ENCODE measurements at regions not wholly inside any gene's neighbourhood (a gene's known extent, or its start where the extent isn't known, plus 50 kb on each side); places are given as distances from the start of the nearest gene placed in this dataset.

DNA sequence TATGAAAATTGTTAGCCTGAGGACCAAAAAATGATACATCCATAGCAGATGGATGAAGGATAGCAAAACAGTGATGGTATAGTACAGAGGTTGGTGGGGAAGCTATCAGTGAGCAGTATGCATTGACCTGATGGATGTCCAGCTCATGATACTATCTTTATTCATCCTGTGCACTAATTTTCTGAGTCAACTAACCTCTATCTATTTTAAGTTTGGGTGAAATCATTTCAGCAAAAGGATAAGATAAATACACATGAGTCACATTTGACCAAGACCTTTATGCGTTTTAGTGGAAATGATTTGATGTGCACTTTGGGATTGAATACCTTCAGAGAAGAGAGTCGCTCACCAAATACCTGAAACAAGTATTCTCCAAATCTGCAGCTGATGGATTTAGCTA, 351.0 kb upstream of the NR3C2 start (continued):
- TF ChIP-seq HNRNPK (IDR thresholded peaks at IDR 0.05; ENCODE audit: low read depth, low read length, poor library complexity, severe bottlenecking), result no peak
- TF ChIP-seq ZEB1 (IDR thresholded peaks at IDR 0.05; ENCODE audit: insufficient replicate concordance, low read depth), result no peak
- no peak for TF ChIP-seq HDAC2 (CRISPR knock-in tag; IDR thresholded peaks at IDR 0.05)
- no peak for TF ChIP-seq SALL2 (CRISPR knock-in tag; IDR thresholded peaks at IDR 0.05)

DNA sequence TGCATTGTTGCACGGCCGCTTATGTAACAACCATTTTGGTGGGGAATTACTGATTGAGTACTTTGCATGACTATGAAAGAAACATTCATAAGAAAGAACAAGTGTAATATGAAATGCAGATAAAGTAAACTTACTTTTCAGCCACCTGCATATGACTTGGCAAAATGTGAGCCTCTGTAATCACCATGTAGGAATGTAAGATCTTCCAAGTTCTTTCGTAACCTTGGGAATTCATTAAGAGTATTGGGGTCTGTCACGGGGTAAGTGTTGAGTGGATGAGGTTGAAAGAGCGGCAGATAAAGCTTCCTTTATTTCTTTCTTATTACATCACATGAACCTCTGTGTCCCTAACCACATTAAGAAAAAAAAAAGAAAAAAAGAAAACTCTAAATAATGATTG, 348.5 kb upstream of the NR3C2 start:
- WGBS (ENCODE audit: low lambda C conversion rate), result 35% methylated on average over 5 of the region's 5 CpGs
- Histone ChIP-seq H3K27ac (ENCODE audit: extremely low read length, insufficient read depth, low read length) (no peak overlapping the region), H3K4me2 (ENCODE audit: low read depth, low read length) (no peak overlapping the region), H3K4me1 (ENCODE audit: insufficient read depth, low read length) (no peaks in the 10 kb centered on the region), H3K9ac (ENCODE audit: insufficient read depth, low read depth, low read length) (no peak overlapping the region), H3K9me3 (ENCODE audit: low read length) (peaks cover 27% of the 10 kb centered on the region), H2AFZ (ENCODE audit: low read length) (no peak overlapping the region), H4K20me1 (ENCODE audit: insufficient read depth, low read length) (no peaks in the 10 kb centered on the region), H3K36me3 (replicated peaks in 1 of 2; ENCODE audit: control insufficient read depth in 1 of 2, insufficient read depth in 2 of 2, low read length in 2 of 2) (no peaks in the 10 kb centered on the region), H3K27me3 (ENCODE audit: control insufficient read depth in 1 of 2, insufficient read depth in 2 of 2, low read length in 2 of 2) (no peaks in the 10 kb centered on the region), H3K4me3 (replicated peaks in 1 of 3; ENCODE audit: insufficient read depth in 1 of 3, low read depth in 2 of 3, low read length in 3 of 3) (no peak overlapping the region), H3K79me2 (ENCODE audit: insufficient read depth, low read length) (no peaks in the 10 kb centered on the region)
- no TSS peak for BruUV-seq (replicated peaks)
- DNase-seq (ENCODE audit: low spot score), result no peak
- CTCF ChIA-PET (ENCODE audit: low intra/inter-chr PET ratio, low total read pairs), result no interaction called here
- POLR2A ChIA-PET, result no interaction called here
- ATAC-seq, result no peak
- no peak for FAIRE-seq
- in situ Hi-C loops (cut with HindIII; ENCODE audit: extremely low pct_ligation_motif_present, low pct_unique_long_range_greater_than_20kb), result no loop called here
- TF ChIP-seq PHF5A (CRISPR knock-in tag; IDR thresholded peaks at IDR 0.05; ENCODE audit: low read depth, unreplicated experiment) (no peak), ZNF350 (CRISPR knock-in tag; IDR thresholded peaks at IDR 0.05; ENCODE audit: borderline replicate concordance, low read depth) (no peak), ZNF772 (CRISPR knock-in tag; IDR thresholded peaks at IDR 0.05) (no peak)
- TF ChIP-seq, protein P1, sequence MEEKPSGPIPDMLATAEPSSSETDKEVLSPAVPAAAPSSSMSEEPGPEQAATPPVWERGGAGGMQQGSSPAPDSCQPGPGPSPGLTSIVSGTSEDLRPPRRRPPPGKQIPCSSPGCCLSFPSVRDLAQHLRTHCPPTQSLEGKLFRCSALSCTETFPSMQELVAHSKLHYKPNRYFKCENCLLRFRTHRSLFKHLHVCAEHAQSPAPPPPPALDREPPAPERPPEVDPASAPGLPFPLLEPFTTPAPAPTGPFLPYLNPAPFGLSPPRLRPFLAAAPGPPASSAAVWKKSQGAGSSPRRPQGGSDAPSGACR (CRISPR knock-in tag; IDR thresholded peaks at IDR 0.05), result no peak
- TF ChIP-seq, protein P2, sequence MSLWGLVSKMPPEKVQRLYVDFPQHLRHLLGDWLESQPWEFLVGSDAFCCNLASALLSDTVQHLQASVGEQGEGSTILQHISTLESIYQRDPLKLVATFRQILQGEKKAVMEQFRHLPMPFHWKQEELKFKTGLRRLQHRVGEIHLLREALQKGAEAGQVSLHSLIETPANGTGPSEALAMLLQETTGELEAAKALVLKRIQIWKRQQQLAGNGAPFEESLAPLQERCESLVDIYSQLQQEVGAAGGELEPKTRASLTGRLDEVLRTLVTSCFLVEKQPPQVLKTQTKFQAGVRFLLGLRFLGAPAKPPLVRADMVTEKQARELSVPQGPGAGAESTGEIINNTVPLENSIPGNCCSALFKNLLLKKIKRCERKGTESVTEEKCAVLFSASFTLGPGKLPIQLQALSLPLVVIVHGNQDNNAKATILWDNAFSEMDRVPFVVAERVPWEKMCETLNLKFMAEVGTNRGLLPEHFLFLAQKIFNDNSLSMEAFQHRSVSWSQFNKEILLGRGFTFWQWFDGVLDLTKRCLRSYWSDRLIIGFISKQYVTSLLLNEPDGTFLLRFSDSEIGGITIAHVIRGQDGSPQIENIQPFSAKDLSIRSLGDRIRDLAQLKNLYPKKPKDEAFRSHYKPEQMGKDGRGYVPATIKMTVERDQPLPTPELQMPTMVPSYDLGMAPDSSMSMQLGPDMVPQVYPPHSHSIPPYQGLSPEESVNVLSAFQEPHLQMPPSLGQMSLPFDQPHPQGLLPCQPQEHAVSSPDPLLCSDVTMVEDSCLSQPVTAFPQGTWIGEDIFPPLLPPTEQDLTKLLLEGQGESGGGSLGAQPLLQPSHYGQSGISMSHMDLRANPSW (CRISPR knock-in tag; IDR thresholded peaks at IDR 0.05; ENCODE audit: borderline replicate concordance), result no peak
- intact Hi-C loops (cut with micrococcal nuclease; ENCODE audit: unreplicated experiment), result no loop called here

Measured in HepG2 (cell line).